ENCODE measurements at regions not wholly inside any gene's neighbourhood (a gene's known extent, or its start where the extent isn't known, plus 50 kb on each side); places are given as distances from the start of the nearest gene placed in this dataset.

DNA sequence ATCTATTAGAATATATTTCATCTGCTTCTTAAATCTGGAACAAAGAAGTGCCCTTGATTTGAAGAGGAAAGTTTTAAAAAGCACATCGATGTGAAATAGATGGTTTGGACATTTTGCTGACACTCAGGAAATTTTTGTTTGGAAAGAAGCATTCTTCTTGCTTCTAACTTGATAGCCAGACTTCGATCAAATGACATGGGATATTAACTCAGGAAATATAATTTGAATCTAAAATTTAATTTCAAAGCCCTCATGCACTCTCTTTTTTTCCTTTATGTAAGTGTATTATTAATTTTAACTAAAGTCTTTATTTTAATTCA is 761.2 kb downstream of the VGLL3 start:
- TF ChIP-seq, protein P1, sequence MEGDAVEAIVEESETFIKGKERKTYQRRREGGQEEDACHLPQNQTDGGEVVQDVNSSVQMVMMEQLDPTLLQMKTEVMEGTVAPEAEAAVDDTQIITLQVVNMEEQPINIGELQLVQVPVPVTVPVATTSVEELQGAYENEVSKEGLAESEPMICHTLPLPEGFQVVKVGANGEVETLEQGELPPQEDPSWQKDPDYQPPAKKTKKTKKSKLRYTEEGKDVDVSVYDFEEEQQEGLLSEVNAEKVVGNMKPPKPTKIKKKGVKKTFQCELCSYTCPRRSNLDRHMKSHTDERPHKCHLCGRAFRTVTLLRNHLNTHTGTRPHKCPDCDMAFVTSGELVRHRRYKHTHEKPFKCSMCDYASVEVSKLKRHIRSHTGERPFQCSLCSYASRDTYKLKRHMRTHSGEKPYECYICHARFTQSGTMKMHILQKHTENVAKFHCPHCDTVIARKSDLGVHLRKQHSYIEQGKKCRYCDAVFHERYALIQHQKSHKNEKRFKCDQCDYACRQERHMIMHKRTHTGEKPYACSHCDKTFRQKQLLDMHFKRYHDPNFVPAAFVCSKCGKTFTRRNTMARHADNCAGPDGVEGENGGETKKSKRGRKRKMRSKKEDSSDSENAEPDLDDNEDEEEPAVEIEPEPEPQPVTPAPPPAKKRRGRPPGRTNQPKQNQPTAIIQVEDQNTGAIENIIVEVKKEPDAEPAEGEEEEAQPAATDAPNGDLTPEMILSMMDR (IDR thresholded peaks at IDR 0.05) = no peak
- TF ChIP-seq EP300 (IDR thresholded peaks at IDR 0.05) (no peak), POLR2A (IDR thresholded peaks at IDR 0.05) (no peak)
